ENCODE measurements at regions not wholly inside any gene's neighbourhood (a gene's known extent, or its start where the extent isn't known, plus 50 kb on each side); places are given as distances from the start of the nearest gene placed in this dataset.

- CTCF ChIA-PET = interaction anchor here (1.0 kb wide), 1 partner anchor 10 kb away, joined by 3 read pairs; no protein-coding TSS in a partner anchor
Measured at GRCh38 chrX:47771473-47771872, 65.2 kb upstream of the ZNF81 start.

More at GRCh38 chrX:47771473-47771872, 65.2 kb upstream of the ZNF81 start:
- TF ChIP-seq CEBPB (IDR thresholded peaks at IDR 0.05; ENCODE audit: low read depth, low read length) (no peak), SMC3 (IDR thresholded peaks at IDR 0.05; ENCODE audit: low read depth, low read length) (no peak), CTCF (conservative IDR thresholded peaks at IDR 0.05; ENCODE audit: low read depth, low read length) (no peak), MAZ (IDR thresholded peaks at IDR 0.05; ENCODE audit: borderline replicate concordance, low read depth, low read length) (no peak), MXI1 (IDR thresholded peaks at IDR 0.05; ENCODE audit: borderline replicate concordance, low read depth, low read length) (no peak), FOS (IDR thresholded peaks at IDR 0.05; ENCODE audit: low read depth, low read length) (no peak), CHD1 (IDR thresholded peaks at IDR 0.05; ENCODE audit: low read depth, low read length) (no peak), USF2 (IDR thresholded peaks at IDR 0.05; ENCODE audit: low read depth, low read length) (no peak), NFE2L2 (IDR thresholded peaks at IDR 0.05; ENCODE audit: low read depth, low read length) (no peak), BHLHE40 (IDR thresholded peaks at IDR 0.05; ENCODE audit: low read depth, low read length) (no peak)
- WGBS, 2 experiments (ENCODE audit: extremely low coverage in 2 of 2, insufficient read length in 1 of 2) = no CpG with 5 or more reads among the region's 1 CpG
- H3K9me3 ChIP-seq (ENCODE audit: control insufficient read depth, insufficient read depth, low read length) = no peaks in the 10 kb centered on the region; the same call in 1 of the 2 replicates
- H2BK20ac ChIP-seq (ENCODE audit: low read depth, low read length) = no peak overlapping the region
- no peak overlapping the region for H3K9ac ChIP-seq (ENCODE audit: low read depth, low read length)
- no peaks in the 10 kb centered on the region for H3K36me3 ChIP-seq (ENCODE audit: control insufficient read depth, insufficient read depth, low read length)
- peaks cover 2% of the 10 kb centered on the region; the same call in 1 of the 2 replicates for H3K27me3 ChIP-seq (ENCODE audit: control insufficient read depth, insufficient read depth, low read length)
- POLR2A ChIA-PET (ENCODE audit: unreplicated experiment) = interaction anchor here (0.6 kb wide), 1 partner anchor 61 kb away, joined by 3 read pairs; no protein-coding TSS in a partner anchor
- in situ Hi-C loops (cut with MboI; ENCODE audit: low sequenced_read_pairs) = no loop called here
- no peak overlapping the region for H4K5ac ChIP-seq (ENCODE audit: low read depth, low read length)
- no peak overlapping the region for H3K56ac ChIP-seq (ENCODE audit: extremely low read depth, insufficient read depth, low read length)
- no peak overlapping the region for H4K91ac ChIP-seq (ENCODE audit: insufficient read depth, low read depth, low read length)
- dilution Hi-C loops (cut with HindIII; ENCODE audit: low sequenced_read_pairs, unreplicated experiment) = no loop called here
- no peak overlapping the region for H2BK5ac ChIP-seq (ENCODE audit: low read depth, low read length, poor library complexity, severe bottlenecking)
- no peak overlapping the region for H3K14ac ChIP-seq (replicated peaks; ENCODE audit: low read depth, low read length)
- intact Hi-C loops (cut with micrococcal nuclease) = no loop called here
- H2AFZ ChIP-seq (replicated peaks; ENCODE audit: low read length, poor library complexity) = no peak overlapping the region
- no peak overlapping the region for H3K4me3 ChIP-seq (ENCODE audit: insufficient read depth, low read depth, low read length)
- no peak overlapping the region for H2BK120ac ChIP-seq (ENCODE audit: low read depth, low read length)
- no peaks in the 10 kb centered on the region for H4K20me1 ChIP-seq (ENCODE audit: insufficient read depth, low read length)
- no TSS peak for BruUV-seq (replicated peaks)
- DNase-seq (no peak), ATAC-seq (ENCODE audit: low read depth) (no peak)
- H3K4me1 ChIP-seq (ENCODE audit: control insufficient read depth, insufficient read depth, low read length) = no peaks in the 10 kb centered on the region
- no peak overlapping the region for H4K8ac ChIP-seq (ENCODE audit: low read depth in 2 of 2, low read length in 2 of 2)
- no peak overlapping the region for H2BK15ac ChIP-seq (ENCODE audit: low read depth, low read length)
- H2AK9ac ChIP-seq (replicated peaks; ENCODE audit: low read depth, low read length, poor library complexity) = no peak overlapping the region
- H3K79me1 ChIP-seq (ENCODE audit: low read depth in 1 of 2, low read length in 2 of 2) = no peaks in the 10 kb centered on the region
- H2AK5ac ChIP-seq (ENCODE audit: low read depth, low read length) = no peak overlapping the region
- no peak overlapping the region for H3K4ac ChIP-seq (ENCODE audit: low read depth, low read length)
- H3K18ac ChIP-seq (ENCODE audit: low read depth, low read length) = no peak overlapping the region
- H3K27ac ChIP-seq (ENCODE audit: insufficient read depth, low read length) = no peak overlapping the region
- no peaks in the 10 kb centered on the region for H3K9me1 ChIP-seq (ENCODE audit: insufficient read depth, low read length)
- no peak overlapping the region for H3K23ac ChIP-seq (ENCODE audit: low read depth, low read length)
- no peak overlapping the region for H3K4me2 ChIP-seq (ENCODE audit: low read depth, low read length)
